ENCODE measurements at regions not wholly inside any gene's neighbourhood (a gene's known extent, or its start where the extent isn't known, plus 50 kb on each side); places are given as distances from the start of the nearest gene placed in this dataset.
"Not testable (repeated sequence)": the region's sequence is repeated elsewhere in the genome, so short reads cannot be mapped to it uniquely, and the experiment has no call there.

DNA sequence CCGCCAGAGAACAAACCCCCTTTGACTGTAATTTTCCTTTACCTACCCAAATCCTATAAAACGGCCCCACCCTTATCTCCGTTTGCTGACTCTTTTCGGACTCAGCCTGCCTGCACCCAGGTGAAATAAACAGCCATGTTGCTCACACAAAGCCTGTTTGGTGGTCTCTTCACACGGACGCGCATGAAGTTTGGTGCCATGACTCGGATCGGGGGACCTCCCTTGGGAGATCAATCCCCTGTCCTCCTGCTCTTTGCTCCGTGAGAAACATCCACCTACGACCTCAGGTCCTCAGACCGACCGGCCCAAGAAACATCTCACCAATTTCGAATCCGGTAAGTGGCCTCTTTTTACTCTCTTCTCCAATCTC, 52.1 kb upstream of the FAM124A start:
- H3K9me3 ChIP-seq; DNase-seq; H3K36me3 ChIP-seq; H3K27me3 ChIP-seq; H3K27ac ChIP-seq; H3K4me1 ChIP-seq; intact Hi-C loops (cut with DNase I; ENCODE audit: low total_unique reads); H3K4me3 ChIP-seq: not testable (repeated sequence)
- WGBS, 5 donors, result 59 to 74% (median 70%) methylated on average over 4 to 15 of the region's 15 CpGs

- H3K4me3 ChIP-seq; H3K27ac ChIP-seq; DNase-seq; H3K4me1 ChIP-seq; H3K9me3 ChIP-seq; intact Hi-C loops (cut with DNase I; ENCODE audit: low total_unique reads); H3K36me3 ChIP-seq: not testable (repeated sequence)
- WGBS, 5 donors, result 77 to 89% (median 81%) methylated on average over 4 to 5 of the region's 5 CpGs
- H3K27me3 ChIP-seq, result peaks cover 0 to 11% (median 0%) of the 10 kb centered on the region in 3 donors
Measured at GRCh38 chr13:51169303-51170127, 52.7 kb upstream of the FAM124A start.

DNA sequence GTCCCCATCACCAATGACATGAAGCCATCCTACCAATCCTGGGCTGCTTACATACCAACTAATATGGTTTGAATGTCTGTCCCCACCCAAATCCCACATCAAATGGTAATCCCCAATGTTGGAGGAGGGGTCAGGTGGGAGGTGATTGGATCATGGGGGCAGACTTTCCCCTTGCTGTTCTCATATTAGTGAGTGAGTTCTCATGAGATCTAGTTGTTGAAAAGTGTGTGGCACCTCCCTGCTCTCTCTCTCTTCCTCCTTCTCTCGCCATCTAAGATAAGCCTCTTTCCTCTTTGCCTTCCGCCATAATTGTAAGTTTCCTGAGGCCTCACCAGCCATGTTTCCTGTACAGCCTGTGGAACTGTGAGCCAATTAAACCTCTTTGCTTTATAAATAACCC, 53.6 kb upstream of the FAM124A start:
- DNase-seq, result no peak
- Histone ChIP-seq H3K4me3 (no peak overlapping the region), H3K27ac (no peak overlapping the region), H3K4me1 (no peaks in the 10 kb centered on the region), H3K36me3 (no peaks in the 10 kb centered on the region), H3K27me3 (peaks cover 0 to 11% (median 0%) of the 10 kb centered on the region in 3 donors), H3K9me3 (no peaks in the 10 kb centered on the region)
- 86 to 93% (median 93%) methylated on average over 2 of the region's 2 CpGs for WGBS, 5 donors
- TF ChIP-seq CTCF (IDR thresholded peaks at IDR 0.05) (no peak), POLR2A (IDR thresholded peaks at IDR 0.05) (no peak), POLR2AphosphoS5 (IDR thresholded peaks at IDR 0.05) (no peak), EP300 (IDR thresholded peaks at IDR 0.05) (no peak)
- intact Hi-C loops (cut with DNase I; ENCODE audit: low total_unique reads), result no loop called here

- H3K4me1 ChIP-seq, result no peaks in the 10 kb centered on the region
- H3K27me3 ChIP-seq, result peaks cover 0 to 11% (median 0%) of the 10 kb centered on the region in 3 donors
- DNase-seq, result peak in 1 of 2 donors; percentile 13
- TF ChIP-seq EP300 (IDR thresholded peaks at IDR 0.05) (no peak), POLR2A (IDR thresholded peaks at IDR 0.05) (no peak), CTCF (IDR thresholded peaks at IDR 0.05) (no peak), POLR2AphosphoS5 (IDR thresholded peaks at IDR 0.05) (no peak)
- H3K9me3 ChIP-seq, result no peaks in the 10 kb centered on the region
- 47 to 64% (median 53%) methylated on average over 4 of the region's 4 CpGs for WGBS, 5 donors
- no peaks in the 10 kb centered on the region for H3K36me3 ChIP-seq
- H3K4me3 ChIP-seq, result no peak overlapping the region
- intact Hi-C loops (cut with DNase I; ENCODE audit: low total_unique reads), result no loop called here
- H3K27ac ChIP-seq, result no peak overlapping the region
Measured at GRCh38 chr13:51167393-51168191, 54.6 kb upstream of the FAM124A start.

- H3K4me3 ChIP-seq, result no peak overlapping the region
- TF ChIP-seq POLR2A (IDR thresholded peaks at IDR 0.05) (no peak), EP300 (IDR thresholded peaks at IDR 0.05) (no peak), CTCF (IDR thresholded peaks at IDR 0.05) (no peak), POLR2AphosphoS5 (IDR thresholded peaks at IDR 0.05) (no peak)
- H3K27me3 ChIP-seq, result peaks cover 0 to 7% (median 0%) of the 10 kb centered on the region in 3 donors
- WGBS, 5 donors, result 85 to 96% (median 88%) methylated on average over 4 of the region's 4 CpGs
- no peaks in the 10 kb centered on the region for H3K9me3 ChIP-seq
- intact Hi-C loops (cut with DNase I; ENCODE audit: low total_unique reads), result no loop called here
- DNase-seq, result no peak
- H3K4me1 ChIP-seq, result no peaks in the 10 kb centered on the region
- no peaks in the 10 kb centered on the region for H3K36me3 ChIP-seq
- no peak overlapping the region for H3K27ac ChIP-seq
Measured at GRCh38 chr13:51162701-51163100, 51.6 kb upstream of the C13orf42 start.
